Inflammatory macrophage (primary cell): ENCODE measurements at regions not wholly inside any gene's neighbourhood (a gene's known extent, or its start where the extent isn't known, plus 50 kb on each side); places are given as distances from the start of the nearest gene placed in this dataset.

Experiments used
- DNase-seq, 2 donors: peaks; one replicate each; pipeline ENCODE4 v3.0.0-alpha.2; 2020 to 2022

GRCh38 chr2:64371727-64372126, 82.2 kb upstream of the LGALSL start:
- no peak for DNase-seq

- DNase-seq, result no peak
Measured at GRCh38 chr2:64374686-64375085, 79.3 kb upstream of the LGALSL start.

- DNase-seq, result no peak
Measured at GRCh38 chr2:64376926-64377325, 77.0 kb upstream of the LGALSL start.

GRCh38 chr2:64379186-64379585, 74.8 kb upstream of the LGALSL start:
- DNase-seq, result no peak

- no peak for DNase-seq
Measured at GRCh38 chr2:64380853-64381527, 73.0 kb upstream of the LGALSL start.

- peak; percentile 74 to 83 for DNase-seq
Measured at GRCh38 chr2:64383016-64383591, 70.9 kb upstream of the LGALSL start.

GRCh38 chr2:64383881-64384280, 70.1 kb upstream of the LGALSL start:
- DNase-seq, result no peak

- DNase-seq, result no peak
Measured at GRCh38 chr2:64386676-64387075, 67.3 kb upstream of the LGALSL start.

- no peak for DNase-seq
Measured at GRCh38 chr2:64390586-64390985, 63.4 kb upstream of the LGALSL start.

GRCh38 chr2:64391424-64391823, 62.5 kb upstream of the LGALSL start:
- peak; percentile 94 to 95 for DNase-seq

GRCh38 chr2:64391940-64392339, 62.0 kb upstream of the LGALSL start:
- DNase-seq, result peak in 1 of 2 donors; percentile 28

- DNase-seq, result no peak
Measured at GRCh38 chr2:64392529-64392928, 61.4 kb upstream of the LGALSL start.

- no peak for DNase-seq
Measured at GRCh38 chr2:64393383-64394010, 60.5 kb upstream of the LGALSL start.

- DNase-seq, result peak; percentile 79 to 85
Measured at GRCh38 chr2:64394153-64394552, 59.8 kb upstream of the LGALSL start.

GRCh38 chr2:64396001-64396400, 58.0 kb upstream of the LGALSL start:
- no peak for DNase-seq

- no peak for DNase-seq
Measured at GRCh38 chr2:64396551-64396950, 57.4 kb upstream of the LGALSL start.

- DNase-seq, result peak in 1 of 2 donors; percentile 27
Measured at GRCh38 chr2:64398516-64399129, 55.3 kb upstream of the LGALSL start.

GRCh38 chr2:64399521-64399920, 54.4 kb upstream of the LGALSL start:
- no peak for DNase-seq

GRCh38 chr2:64400105-64400728, 53.7 kb upstream of the LGALSL start:
- DNase-seq, result no peak

- DNase-seq, result no peak
Measured at GRCh38 chr2:64400733-64401528, 53.0 kb upstream of the LGALSL start.

GRCh38 chr2:64401529-64401880, 52.5 kb upstream of the LGALSL start:
- DNase-seq, result no peak

- no peak for DNase-seq
Measured at GRCh38 chr2:64402876-64403275, 51.1 kb upstream of the LGALSL start.

- DNase-seq, result no peak
Measured at GRCh38 chr2:64403426-64403825, 50.5 kb upstream of the LGALSL start.
